ENCODE measurements at regions not wholly inside any gene's neighbourhood (a gene's known extent, or its start where the extent isn't known, plus 50 kb on each side); places are given as distances from the start of the nearest gene placed in this dataset.
A peak's percentile ranks its signal among the peaks of the same experiment; 100 is the strongest.

DNA sequence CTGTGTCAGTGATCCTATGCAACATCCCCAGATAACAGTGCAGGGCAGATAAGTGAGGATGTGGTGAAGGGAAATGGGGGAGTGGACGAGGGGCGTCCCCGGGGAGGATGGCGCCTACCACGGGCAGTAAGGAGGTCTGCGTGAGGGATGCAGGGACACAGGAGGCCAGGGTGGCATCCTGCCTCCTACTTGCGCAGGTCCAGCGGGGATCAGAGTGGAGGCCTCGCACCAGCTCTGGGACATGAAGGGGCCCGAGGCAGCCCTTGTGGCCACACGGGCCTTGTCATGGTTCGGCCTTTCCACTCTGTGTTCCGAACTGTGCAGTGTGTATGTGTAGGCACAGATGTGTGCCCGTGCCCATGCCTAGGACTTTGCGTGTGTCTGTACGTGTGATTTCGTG, 1227.5 kb downstream of the BRD1 start:
- Histone ChIP-seq H3K36me3 (ENCODE audit: insufficient read depth, low read length) (peaks cover 26% of the 10 kb centered on the region), H3K27ac (no peak overlapping the region), H3K9me3 (ENCODE audit: low read depth, low read length) (no peaks in the 10 kb centered on the region), H3K4me3 (no peak overlapping the region), H3K9ac (ENCODE audit: insufficient read length) (no peak overlapping the region)
- no peak for TF ChIP-seq FOXP2 (optimal IDR thresholded peaks at IDR 0.05; ENCODE audit: control extremely low read depth, extremely low read length, insufficient read depth)
- no peak for TF ChIP-seq EZH2 (IDR thresholded peaks at IDR 0.05)
- TF ChIP-seq POLR2AphosphoS5 (IDR thresholded peaks at IDR 0.05; ENCODE audit: borderline replicate concordance, low read depth, low read length), result no peak
- no peak for DNase-seq (ENCODE audit: low read depth, low spot score)

DNA sequence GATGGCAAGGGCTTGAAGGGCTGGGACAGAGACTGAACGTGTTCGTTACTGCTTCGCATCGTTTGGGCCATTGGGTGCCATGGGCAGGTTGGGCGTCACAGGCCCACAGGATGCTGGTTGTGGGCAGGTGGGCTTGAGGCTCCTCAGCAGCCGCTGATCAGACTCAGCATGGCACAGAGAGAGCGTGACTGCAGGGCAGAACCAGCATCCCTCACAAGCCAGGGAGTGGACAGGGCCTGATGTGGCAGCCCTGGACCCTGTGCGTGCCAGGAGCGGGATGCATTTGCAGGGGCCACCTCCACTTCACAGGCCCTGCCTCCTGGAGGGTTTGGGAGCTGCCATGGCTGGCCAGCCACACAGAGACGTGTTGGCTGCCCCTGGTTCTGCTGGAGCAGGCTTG, 1228.3 kb downstream of the BRD1 start:
- Histone ChIP-seq H3K9ac (ENCODE audit: insufficient read length) (no peak overlapping the region), H3K27ac (no peak overlapping the region), H3K9me3 (ENCODE audit: low read depth, low read length) (no peaks in the 10 kb centered on the region), H3K4me3 (no peak overlapping the region), H3K36me3 (ENCODE audit: insufficient read depth, low read length) (peaks cover 26% of the 10 kb centered on the region)
- DNase-seq (ENCODE audit: low read depth, low spot score), result no peak
- no peak for TF ChIP-seq EZH2 (IDR thresholded peaks at IDR 0.05)

DNA sequence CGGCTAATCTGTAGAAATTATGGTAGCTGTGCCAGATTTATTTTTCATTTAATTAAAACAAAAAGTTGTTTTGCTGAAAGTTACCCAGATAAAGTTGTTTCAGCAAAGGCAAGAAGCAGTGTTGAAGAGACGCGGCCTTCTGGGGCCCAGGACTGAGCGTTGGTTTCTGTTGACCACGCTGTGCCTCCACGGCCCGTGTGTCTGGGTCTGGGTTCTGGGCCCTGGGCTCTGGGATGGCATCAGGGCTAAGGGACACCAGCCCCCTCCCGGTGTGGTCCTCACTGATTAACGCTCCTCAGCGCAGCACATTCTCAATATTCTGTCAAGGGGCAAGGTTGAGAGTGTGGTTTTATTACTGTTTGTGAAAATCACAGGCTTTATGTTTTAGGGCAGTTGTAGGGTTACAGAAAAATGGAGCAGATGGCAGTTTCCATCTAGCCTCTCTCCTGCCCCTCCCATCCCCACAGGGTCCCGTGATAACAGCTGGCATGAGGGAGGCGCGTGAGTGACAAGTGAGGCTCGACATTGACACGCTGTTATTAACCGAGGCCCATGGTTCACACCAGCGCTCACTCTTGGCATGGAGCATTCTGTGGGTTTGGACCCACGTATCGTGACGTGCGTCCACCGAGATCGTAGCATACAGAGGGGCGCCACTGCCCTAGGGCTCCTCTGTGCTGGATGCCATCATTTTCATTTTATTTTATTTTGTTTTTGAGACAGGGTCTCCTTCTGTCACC, 1231.4 kb downstream of the BRD1 start:
- Histone ChIP-seq H3K36me3 (ENCODE audit: insufficient read depth, low read length) (peaks cover 26% of the 10 kb centered on the region), H3K9ac (ENCODE audit: insufficient read length) (no peak overlapping the region), H3K9me3 (ENCODE audit: low read depth, low read length) (no peaks in the 10 kb centered on the region), H3K27ac (peak overlapping the region; percentile 45; the same call in 1 of the 2 replicates), H3K4me3 (no peak overlapping the region)
- no peak for DNase-seq (ENCODE audit: low read depth, low spot score)
- TF ChIP-seq POLR2AphosphoS5 (IDR thresholded peaks at IDR 0.05; ENCODE audit: borderline replicate concordance, low read depth, low read length), result no peak
- no peak for TF ChIP-seq EZH2 (IDR thresholded peaks at IDR 0.05)
- no peak for TF ChIP-seq FOXP2 (optimal IDR thresholded peaks at IDR 0.05; ENCODE audit: control extremely low read depth, extremely low read length, insufficient read depth)

DNA sequence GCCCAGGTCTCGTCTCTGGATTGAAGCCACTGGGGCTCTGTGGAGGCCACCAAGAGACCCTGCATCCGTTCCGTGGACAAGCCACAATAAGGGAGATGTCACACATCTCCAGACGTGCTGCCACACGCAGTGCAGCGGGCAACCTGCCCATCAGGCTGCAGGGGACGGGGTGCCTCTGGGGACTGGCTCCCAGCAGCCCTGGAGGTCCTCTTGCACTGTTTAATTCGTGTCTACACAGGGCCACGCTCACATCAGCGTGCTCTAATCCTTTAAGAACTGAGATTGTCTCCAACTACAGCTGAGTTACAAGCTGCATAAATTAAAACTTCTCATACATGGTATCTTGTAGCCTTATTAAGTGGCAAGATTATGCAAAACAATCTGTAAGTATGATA, 1232.2 kb downstream of the BRD1 start:
- no peaks in the 10 kb centered on the region for H3K9me3 ChIP-seq (ENCODE audit: low read depth, low read length)
- H3K27ac ChIP-seq, result 0 out of 2 replicates have a peak overlapping the region, but pooled peaks have one; percentile 5
- no peak overlapping the region for H3K9ac ChIP-seq (ENCODE audit: insufficient read length)
- H3K4me3 ChIP-seq, result no peak overlapping the region
- peaks cover 26% of the 10 kb centered on the region for H3K36me3 ChIP-seq (ENCODE audit: insufficient read depth, low read length)
- TF ChIP-seq POLR2AphosphoS5 (IDR thresholded peaks at IDR 0.05; ENCODE audit: borderline replicate concordance, low read depth, low read length) (no peak), FOXP2 (optimal IDR thresholded peaks at IDR 0.05; ENCODE audit: control extremely low read depth, extremely low read length, insufficient read depth) (no peak), EZH2 (IDR thresholded peaks at IDR 0.05) (no peak)
- DNase-seq (ENCODE audit: low read depth, low spot score), result no peak

DNA sequence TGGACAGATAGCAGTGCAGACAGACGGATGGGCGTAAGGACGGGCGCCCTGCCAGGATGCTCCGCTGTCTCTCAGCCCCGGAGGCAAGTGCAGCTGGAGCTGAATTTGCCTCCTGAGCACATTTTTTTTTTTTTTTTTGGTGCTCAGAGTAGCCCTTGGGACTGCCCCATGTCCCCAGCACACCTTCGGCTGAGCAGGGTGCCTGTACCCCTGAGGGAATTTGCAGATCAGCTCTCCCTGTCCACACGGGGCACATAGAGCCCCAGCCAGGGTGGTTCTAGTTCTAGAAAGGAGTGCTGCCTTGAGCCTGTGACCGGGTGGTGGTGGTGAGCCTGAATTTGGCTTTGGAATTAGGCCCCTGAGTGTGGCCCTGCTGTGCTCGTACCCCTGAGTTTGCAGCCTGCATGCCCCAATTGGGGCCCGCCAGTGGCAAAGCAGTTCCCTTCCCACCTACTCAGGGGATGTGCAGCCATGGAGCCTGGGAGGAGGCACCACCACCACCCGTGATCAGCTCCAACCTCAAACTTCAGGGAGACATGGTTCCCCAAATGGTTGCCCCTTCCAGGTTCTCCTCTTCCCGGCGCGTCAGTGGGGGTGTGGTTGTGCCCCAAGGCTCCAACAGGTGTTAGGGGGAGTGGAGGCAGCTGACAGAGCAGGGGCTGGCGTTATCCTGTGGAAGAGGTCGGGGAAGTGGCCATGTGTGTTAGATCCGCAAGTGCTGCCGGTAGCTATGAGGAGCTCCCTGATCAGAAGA, 1232.7 kb downstream of the BRD1 start:
- no peaks in the 10 kb centered on the region for H3K9me3 ChIP-seq (ENCODE audit: low read depth, low read length)
- no peak overlapping the region for H3K9ac ChIP-seq (ENCODE audit: insufficient read length)
- no peak overlapping the region for H3K4me3 ChIP-seq
- TF ChIP-seq FOXP2 (optimal IDR thresholded peaks at IDR 0.05; ENCODE audit: control extremely low read depth, extremely low read length, insufficient read depth) (no peak), EZH2 (IDR thresholded peaks at IDR 0.05) (no peak), POLR2AphosphoS5 (IDR thresholded peaks at IDR 0.05; ENCODE audit: borderline replicate concordance, low read depth, low read length) (no peak)
- 0 out of 2 replicates have a peak overlapping the region, but pooled peaks have one; percentile 5 for H3K27ac ChIP-seq
- DNase-seq (ENCODE audit: low read depth, low spot score), result no peak
- peaks cover 26% of the 10 kb centered on the region for H3K36me3 ChIP-seq (ENCODE audit: insufficient read depth, low read length)

DNA sequence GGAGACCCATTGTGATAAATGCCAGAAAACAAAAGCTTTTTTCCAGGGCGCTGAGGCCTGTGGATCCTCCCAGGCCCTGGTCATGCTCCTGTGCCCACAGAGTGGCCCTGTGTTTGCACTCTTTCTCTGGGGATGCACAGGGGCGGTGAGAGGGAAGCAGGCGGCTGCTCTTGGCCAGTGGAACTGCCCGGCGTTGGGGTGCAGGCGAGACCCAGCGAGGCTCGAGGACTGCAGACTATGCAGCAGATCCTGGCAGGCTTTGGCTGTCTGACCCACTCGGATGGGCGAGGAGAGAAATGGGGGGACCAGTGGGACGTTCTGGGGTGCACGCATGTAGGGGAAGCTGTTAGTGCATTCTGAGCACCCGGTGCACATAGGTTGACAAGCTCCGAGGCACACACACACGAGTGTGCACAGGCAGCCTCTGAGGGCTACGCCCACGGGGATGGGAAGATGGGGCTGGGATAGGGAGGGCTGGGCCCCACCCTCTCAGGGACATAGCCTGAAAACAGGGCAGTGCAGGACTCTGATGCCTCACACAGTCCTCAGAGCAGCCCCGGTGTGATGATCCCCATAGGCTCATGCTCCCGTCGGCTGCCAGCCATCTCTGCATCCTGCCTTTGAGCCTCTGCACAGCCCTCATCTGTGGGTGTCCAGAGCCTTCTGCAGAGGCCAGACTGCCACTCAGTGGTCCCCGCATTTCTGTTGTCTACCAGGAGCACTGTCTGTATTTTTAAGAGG, 1233.5 kb downstream of the BRD1 start:
- DNase-seq (ENCODE audit: low read depth, low spot score), result no peak
- TF ChIP-seq POLR2AphosphoS5 (IDR thresholded peaks at IDR 0.05; ENCODE audit: borderline replicate concordance, low read depth, low read length) (no peak), EZH2 (IDR thresholded peaks at IDR 0.05) (no peak), FOXP2 (optimal IDR thresholded peaks at IDR 0.05; ENCODE audit: control extremely low read depth, extremely low read length, insufficient read depth) (no peak)
- Histone ChIP-seq H3K9ac (ENCODE audit: insufficient read length) (no peak overlapping the region), H3K4me3 (no peak overlapping the region), H3K27ac (no peak overlapping the region), H3K36me3 (ENCODE audit: insufficient read depth, low read length) (peaks cover 26% of the 10 kb centered on the region), H3K9me3 (ENCODE audit: low read depth, low read length) (no peaks in the 10 kb centered on the region)

DNA sequence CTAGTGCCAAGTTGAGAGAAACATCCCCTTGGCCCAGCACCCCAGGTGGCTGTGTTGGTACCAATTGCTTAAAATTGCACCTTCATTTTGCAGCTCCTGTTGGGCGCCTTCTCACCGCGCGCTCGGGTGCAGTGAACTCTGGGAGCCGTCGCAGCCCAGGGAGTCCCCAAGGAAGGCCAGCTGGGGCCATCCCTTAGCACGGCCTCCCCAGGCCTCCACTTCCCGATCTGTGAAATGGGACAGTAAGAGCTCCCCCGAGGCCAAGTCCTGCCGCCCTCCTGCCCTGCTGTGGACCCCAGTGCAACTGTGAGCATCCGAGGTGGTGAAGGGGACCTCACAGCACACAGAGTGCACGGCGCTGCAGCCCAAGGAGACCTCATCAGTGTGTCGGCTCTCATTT, 1234.1 kb downstream of the BRD1 start:
- Histone ChIP-seq H3K4me3 (no peak overlapping the region), H3K9ac (ENCODE audit: insufficient read length) (no peak overlapping the region), H3K36me3 (ENCODE audit: insufficient read depth, low read length) (peaks cover 26% of the 10 kb centered on the region), H3K27ac (no peak overlapping the region), H3K9me3 (ENCODE audit: low read depth, low read length) (no peaks in the 10 kb centered on the region)
- no peak for DNase-seq (ENCODE audit: low read depth, low spot score)
- no peak for TF ChIP-seq EZH2 (IDR thresholded peaks at IDR 0.05)
- no peak for TF ChIP-seq FOXP2 (optimal IDR thresholded peaks at IDR 0.05; ENCODE audit: control extremely low read depth, extremely low read length, insufficient read depth)
- TF ChIP-seq POLR2AphosphoS5 (IDR thresholded peaks at IDR 0.05; ENCODE audit: borderline replicate concordance, low read depth, low read length), result no peak

DNA sequence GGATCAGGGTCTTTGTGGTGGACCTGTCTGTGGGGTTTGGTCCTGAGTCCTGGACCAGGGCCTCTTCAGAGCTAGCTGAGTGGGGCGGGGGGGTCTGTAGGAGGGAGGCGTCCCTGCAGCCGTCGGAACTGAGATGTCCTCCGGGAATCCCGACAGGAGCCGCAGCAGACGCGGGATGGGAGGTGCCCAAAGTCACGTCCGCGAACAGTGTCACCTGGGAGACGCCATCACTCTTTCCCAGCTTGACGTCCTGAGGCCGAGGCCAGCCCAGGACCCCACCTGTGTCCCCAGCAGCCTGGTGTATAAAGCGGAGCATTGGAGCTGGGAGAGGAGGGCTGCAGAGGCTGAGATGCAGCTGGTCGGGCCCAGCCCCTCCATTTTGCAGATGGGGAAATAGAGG, 1234.7 kb downstream of the BRD1 start:
- Histone ChIP-seq H3K9me3 (ENCODE audit: low read depth, low read length) (no peaks in the 10 kb centered on the region), H3K9ac (ENCODE audit: insufficient read length) (no peak overlapping the region), H3K27ac (no peak overlapping the region), H3K36me3 (ENCODE audit: insufficient read depth, low read length) (peaks cover 21% of the 10 kb centered on the region), H3K4me3 (no peak overlapping the region)
- no peak for DNase-seq (ENCODE audit: low read depth, low spot score)
- no peak for TF ChIP-seq EZH2 (IDR thresholded peaks at IDR 0.05)
